SW 1271 (cell line): ENCODE measurements at regions not wholly inside any gene's neighbourhood (a gene's known extent, or its start where the extent isn't known, plus 50 kb on each side); places are given as distances from the start of the nearest gene placed in this dataset.
"Not testable (repeated sequence)": the region's sequence is repeated elsewhere in the genome, so short reads cannot be mapped to it uniquely, and the experiment has no call there.

Experiments used
- DNase-seq, 2 experiments: peaks; one replicate each; lab custom pipeline; 2025; lab: John Stamatoyannopoulos, UW

GRCh38 chr4:152063621-152064240 lies 302.9 kb upstream of the GATB start:
- DNase-seq, result no peak

GRCh38 chr4:152062936-152063620 lies 302.3 kb upstream of the GATB start:
- DNase-seq, result no peak

- no peak for DNase-seq
Measured at GRCh38 chr4:152054731-152055130, 293.9 kb upstream of the GATB start.

GRCh38 chr4:152052451-152053057 lies 291.7 kb upstream of the GATB start:
- DNase-seq, result no peak

- DNase-seq, result not testable (repeated sequence)
Measured at GRCh38 chr4:152051332-152051731, 290.5 kb upstream of the GATB start.

DNA sequence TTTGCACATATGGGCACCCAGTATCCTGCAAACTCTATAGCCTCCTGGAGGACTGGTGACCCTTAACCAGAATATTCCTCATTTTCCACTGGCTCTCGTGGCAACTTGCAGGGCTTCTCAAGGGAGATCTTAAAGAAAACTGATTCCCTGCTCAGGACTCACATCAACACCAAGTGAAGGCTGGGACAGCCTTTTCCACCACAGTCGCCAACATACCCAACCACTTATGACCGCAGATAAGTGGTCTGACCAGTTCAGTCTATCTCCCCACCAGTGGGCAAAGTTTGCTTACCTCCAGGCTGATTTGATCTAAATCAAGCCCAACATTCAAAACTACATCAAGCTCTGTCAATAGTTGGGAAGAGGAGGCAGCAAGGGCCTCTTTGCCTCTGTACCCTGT lies 289.3 kb upstream of the GATB start:
- DNase-seq, result no peak

DNA sequence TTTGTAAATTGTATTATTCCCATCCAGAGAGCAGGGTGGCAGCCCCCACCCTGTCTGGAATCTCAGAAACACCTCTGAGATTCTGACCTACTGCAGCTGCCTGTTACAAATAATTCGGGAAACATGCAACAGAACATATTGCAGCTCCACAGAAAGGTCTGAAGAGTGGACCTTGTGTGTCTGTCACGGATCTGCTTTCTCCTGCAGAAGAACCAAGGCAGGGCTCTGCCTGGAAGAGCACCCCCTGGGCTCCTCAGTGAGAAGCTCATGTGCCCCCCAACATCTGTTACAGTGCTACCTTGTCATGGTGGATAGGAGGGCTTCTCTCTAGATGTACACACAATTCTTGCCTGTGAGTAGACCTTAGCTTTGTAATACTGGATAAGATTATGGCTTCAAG lies 286.6 kb upstream of the GATB start:
- DNase-seq, result no peak

- no peak for DNase-seq
Measured at GRCh38 chr4:152045807-152046571, 285.2 kb upstream of the GATB start.

GRCh38 chr4:152045449-152045806 lies 284.6 kb upstream of the GATB start:
- no peak for DNase-seq

- DNase-seq, result no peak
Measured at GRCh38 chr4:152044331-152045036, 283.7 kb upstream of the GATB start.

- no peak for DNase-seq
Measured at GRCh38 chr4:152041295-152041694, 280.5 kb upstream of the GATB start.

DNA sequence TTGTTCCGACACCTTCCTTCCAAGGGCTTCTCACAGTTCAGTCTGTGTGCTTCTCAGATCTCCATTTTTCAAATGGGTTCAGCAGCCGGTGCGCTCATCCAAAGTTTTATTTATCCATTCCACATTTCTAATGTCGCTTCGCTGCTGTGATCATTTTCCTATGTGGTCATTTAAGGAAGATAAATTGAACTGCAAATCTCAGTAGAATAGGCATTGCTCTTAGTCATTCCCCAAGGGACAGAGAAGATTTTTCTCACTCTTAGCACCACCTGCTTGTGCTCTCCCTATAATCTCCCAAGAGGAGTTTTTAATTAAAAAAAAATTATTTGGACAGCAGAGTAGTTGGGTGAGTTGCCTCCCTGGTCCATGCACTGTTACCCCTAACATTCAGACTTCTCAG lies 278.9 kb upstream of the GATB start:
- no peak for DNase-seq

GRCh38 chr4:152039023-152039481 lies 278.2 kb upstream of the GATB start:
- DNase-seq, result no peak

DNA sequence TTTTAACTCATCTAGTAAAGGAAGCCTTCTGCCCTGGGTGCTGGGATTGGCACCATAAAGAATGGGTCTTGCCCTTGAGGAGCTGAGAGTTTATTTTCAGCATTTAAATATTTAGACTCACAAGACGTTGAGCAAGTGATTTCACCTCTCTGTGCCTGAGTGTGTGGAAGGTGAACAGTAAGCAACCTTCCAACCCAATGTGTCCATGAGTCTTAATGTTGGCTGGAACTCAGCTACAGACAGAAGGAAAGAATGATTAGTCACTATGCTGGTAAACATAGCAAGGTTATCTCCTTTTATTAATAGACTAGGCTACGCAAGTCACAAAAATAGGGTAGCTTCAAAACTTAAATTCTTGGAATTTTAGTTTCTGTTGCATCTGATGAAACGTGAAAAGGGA lies 277.4 kb upstream of the GATB start:
- DNase-seq, result no peak

DNA sequence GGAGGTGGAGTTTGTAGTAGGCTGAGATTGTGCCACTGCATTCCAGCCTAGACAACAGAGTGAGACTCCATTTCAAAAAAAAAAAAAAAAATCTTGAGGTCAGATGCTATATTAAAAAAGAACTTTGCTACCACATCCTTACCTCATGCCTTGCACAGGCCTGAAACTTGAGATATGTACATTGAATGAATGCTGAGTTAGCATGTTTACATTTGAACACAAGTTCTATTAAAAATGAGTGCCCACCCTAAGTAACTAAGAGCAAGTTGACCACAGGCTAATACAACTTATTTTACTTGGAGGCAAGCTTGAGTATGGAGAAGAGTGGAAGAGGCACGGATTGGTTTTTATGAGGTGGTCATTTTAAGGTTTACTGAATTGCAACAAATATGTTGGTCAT lies 276.6 kb upstream of the GATB start:
- no peak for DNase-seq

- no peak for DNase-seq
Measured at GRCh38 chr4:152033621-152034020, 272.8 kb upstream of the GATB start.

- no peak for DNase-seq
Measured at GRCh38 chr4:152032722-152033131, 271.9 kb upstream of the GATB start.

- DNase-seq, result no peak
Measured at GRCh38 chr4:152029631-152030030, 268.8 kb upstream of the GATB start.

- no peak for DNase-seq
Measured at GRCh38 chr4:152028131-152028530, 267.3 kb upstream of the GATB start.

DNA sequence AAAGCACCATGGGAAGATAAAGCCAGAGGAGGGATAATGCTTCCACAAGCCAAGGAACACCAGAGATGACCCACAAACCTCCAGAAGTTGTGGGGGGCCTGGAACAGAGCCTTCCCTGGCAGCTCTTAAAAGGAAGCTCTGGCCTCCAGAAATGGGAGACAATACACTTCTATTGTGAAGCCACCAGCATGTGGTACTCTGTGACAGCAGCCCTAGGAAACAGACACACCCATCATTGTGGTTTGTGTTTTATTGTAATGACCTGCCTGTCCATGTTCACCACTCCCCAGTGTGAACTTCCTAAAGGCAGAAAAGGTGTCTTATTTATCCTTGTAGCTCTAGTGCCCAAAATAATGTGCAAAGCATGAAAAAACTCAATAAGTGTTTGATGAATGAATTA lies 264.1 kb upstream of the GATB start:
- no peak for DNase-seq

- no peak for DNase-seq
Measured at GRCh38 chr4:152023674-152024073, 262.9 kb upstream of the GATB start.

GRCh38 chr4:152022543-152022942 lies 261.7 kb upstream of the GATB start:
- no peak for DNase-seq
